AG10803 (cell line): ENCODE measurements at regions not wholly inside any gene's neighbourhood (a gene's known extent, or its start where the extent isn't known, plus 50 kb on each side); places are given as distances from the start of the nearest gene placed in this dataset.

ENCODE experiments used
- DNase-seq: peaks from one replicate; pipeline ENCODE4 v3.0.0; 2010; ENCODE audit warnings: low read depth
- H3K4me3 ChIP-seq: 2 replicates; pipeline ENCODE4 v1.5.1; 2011; ENCODE audit warnings: mild to moderate bottlenecking, low read length, control low read depth
- CTCF ChIP-seq: conservative IDR thresholded peaks from 2 replicates; pipeline ENCODE4 v1.5.1; 2011; ENCODE audit warnings: mild to moderate bottlenecking, low read length, control low read depth, inconsistent platforms

GRCh38 chr17:55607731-55608341, 96.6 kb upstream of the SMIM36 start:
- DNase-seq: no peak
- no peak for TF ChIP-seq CTCF
- no peak overlapping the region for H3K4me3 ChIP-seq

- H3K4me3 ChIP-seq: no peak overlapping the region
- no peak for TF ChIP-seq CTCF
- DNase-seq: no peak
Measured at GRCh38 chr17:55606488-55606815, 95.2 kb upstream of the SMIM36 start.

GRCh38 chr17:55605705-55606487, 94.6 kb upstream of the SMIM36 start:
- no peak overlapping the region for H3K4me3 ChIP-seq
- no peak for TF ChIP-seq CTCF
- DNase-seq: no peak

- H3K4me3 ChIP-seq: no peak overlapping the region
- DNase-seq: peak; percentile 56
- TF ChIP-seq CTCF: peak; percentile 95
Measured at GRCh38 chr17:55601874-55602364, 90.7 kb upstream of the SMIM36 start.

- no peak for DNase-seq
- no peak for TF ChIP-seq CTCF
- no peak overlapping the region for H3K4me3 ChIP-seq
Measured at GRCh38 chr17:55598495-55598894, 87.2 kb upstream of the SMIM36 start.

GRCh38 chr17:55588446-55589242, 77.4 kb upstream of the SMIM36 start:
- H3K4me3 ChIP-seq: no peak overlapping the region
- peak; percentile 68 for DNase-seq
- TF ChIP-seq CTCF: no peak
